SK-N-SH treated with all-trans-retinoic acid at 6 μM for 48 hours (cell line): ENCODE measurements at regions not wholly inside any gene's neighbourhood (a gene's known extent, or its start where the extent isn't known, plus 50 kb on each side); places are given as distances from the start of the nearest gene placed in this dataset.

Source experiments
- ATAC-seq: fragments of 200-7000 bp; cut with Tn5 transposase; 3 replicates; pipeline ENCODE4 v1.9.1; 2020; ENCODE audit warnings: mild to moderate bottlenecking, moderate library complexity
- ARNTL ChIP-seq: fragments of 450-650 bp; formaldehyde crosslinking; IDR thresholded peaks from 2 replicates; pipeline ENCODE4 v1.5.0; 2020; ENCODE audit warnings: low read depth, mild to moderate bottlenecking, moderate library complexity, borderline replicate concordance
- BACH2 ChIP-seq: fragments of 250-450 bp; sonication (Bioruptor Pico); IDR thresholded peaks from 2 replicates; pipeline ENCODE4 v1.9.0; 2021; ENCODE audit warnings: mild to moderate bottlenecking, borderline replicate concordance
- CSDC2 ChIP-seq: fragments of 250-450 bp; sonication (Bioruptor Pico); IDR thresholded peaks from 2 replicates; pipeline ENCODE4 v1.5.0; 2020; ENCODE audit warnings: mild to moderate bottlenecking, moderate library complexity
- ESRRG ChIP-seq: fragments of 250-450 bp; sonication (Bioruptor Pico); IDR thresholded peaks from 2 replicates; pipeline ENCODE4 v1.6.1; 2021; ENCODE audit warnings: mild to moderate bottlenecking
- GLIS3 ChIP-seq: fragments of 250-450 bp; sonication (Bioruptor Pico); IDR thresholded peaks from 2 replicates; pipeline ENCODE4 v1.5.0; 2020; ENCODE audit warnings: mild to moderate bottlenecking, moderate library complexity
- ISL1 ChIP-seq: fragments of 250-450 bp; sonication (Bioruptor Pico); IDR thresholded peaks from 2 replicates; pipeline ENCODE4 v2.1.2; 2022; ENCODE audit warnings: mild to moderate bottlenecking, moderate library complexity
- OSR1 ChIP-seq: fragments of 250-450 bp; sonication (Bioruptor Pico); IDR thresholded peaks from 2 replicates; pipeline ENCODE4 v1.8.0; 2022; ENCODE audit warnings: moderate library complexity, mild to moderate bottlenecking, inconsistent platforms
- PPARA ChIP-seq: fragments of 250-450 bp; sonication (Bioruptor Pico); IDR thresholded peaks from 2 replicates; pipeline ENCODE4 v1.5.0; 2020; ENCODE audit warnings: mild to moderate bottlenecking, borderline replicate concordance
- RARB ChIP-seq: fragments of 250-450 bp; sonication (Bioruptor Pico); IDR thresholded peaks from 2 replicates; pipeline ENCODE4 v1.8.0; 2021; ENCODE audit warnings: mild to moderate bottlenecking, moderate library complexity
- SNAI2 ChIP-seq: fragments of 250-450 bp; sonication (Bioruptor Pico); IDR thresholded peaks from 2 replicates; pipeline ENCODE4 v1.5.0; 2020; ENCODE audit warnings: mild to moderate bottlenecking, moderate library complexity
- TCF4 ChIP-seq: fragments of 250-450 bp; sonication (Bioruptor Pico); IDR thresholded peaks from 2 replicates; pipeline ENCODE4 v1.8.0; 2021; ENCODE audit warnings: mild to moderate bottlenecking, moderate library complexity, borderline replicate concordance
- TOX ChIP-seq: fragments of 250-450 bp; sonication (Bioruptor Pico); IDR thresholded peaks from 2 replicates; pipeline ENCODE4 v1.8.0; 2021; ENCODE audit warnings: mild to moderate bottlenecking, moderate library complexity, borderline replicate concordance
- ZC3H10 ChIP-seq: fragments of 250-450 bp; sonication (Bioruptor Pico); IDR thresholded peaks from 2 replicates; pipeline ENCODE4 v1.5.1; 2021; ENCODE audit warnings: mild to moderate bottlenecking, moderate library complexity
- ZFP3 ChIP-seq: fragments of 250-450 bp; sonication (Bioruptor Pico); IDR thresholded peaks from 2 replicates; pipeline ENCODE4 v1.5.0; 2020; ENCODE audit warnings: mild to moderate bottlenecking, moderate library complexity
- ZFP30 ChIP-seq: fragments of 450-650 bp; formaldehyde crosslinking; IDR thresholded peaks from 2 replicates; pipeline ENCODE4 v1.5.0; 2022; ENCODE audit warnings: mild to moderate bottlenecking, moderate library complexity
- ZNF565 ChIP-seq: fragments of 450-650 bp; formaldehyde crosslinking; conservative IDR thresholded peaks from 2 replicates; pipeline ENCODE4 v1.5.0; 2020; ENCODE audit warnings: low read depth, mild to moderate bottlenecking, moderate library complexity
- ZNF70 ChIP-seq: fragments of 450-650 bp; formaldehyde crosslinking; IDR thresholded peaks from 2 replicates; pipeline ENCODE4 v1.5.0; 2020; ENCODE audit warnings: mild to moderate bottlenecking, moderate library complexity
- ZNF8 ChIP-seq: fragments of 450-650 bp; formaldehyde crosslinking; IDR thresholded peaks from 2 replicates; pipeline ENCODE4 v1.5.0; 2020; ENCODE audit warnings: mild to moderate bottlenecking, moderate library complexity
- TF ChIP-seq, protein P1 (sequence below): fragments of 250-450 bp; sonication (Bioruptor Pico); IDR thresholded peaks from 2 replicates; pipeline ENCODE4 v1.5.1; 2020; ENCODE audit warnings: low read depth, mild to moderate bottlenecking, moderate library complexity
- TF ChIP-seq, protein P2 (sequence below): fragments of 250-450 bp; sonication (Bioruptor Pico); IDR thresholded peaks from 2 replicates; pipeline ENCODE4 v1.8.0; 2021; ENCODE audit warnings: low read depth, mild to moderate bottlenecking, moderate library complexity, borderline replicate concordance
- TF ChIP-seq, protein P3 (sequence below): fragments of 250-450 bp; sonication (Bioruptor Pico); IDR thresholded peaks from 2 replicates; pipeline ENCODE4 v1.8.0; 2020; ENCODE audit warnings: mild to moderate bottlenecking, moderate library complexity, borderline replicate concordance
- TF ChIP-seq, protein P4 (sequence below): fragments of 250-450 bp; sonication (Bioruptor Pico); IDR thresholded peaks from 2 replicates; pipeline ENCODE4 v1.5.0; 2020; ENCODE audit warnings: mild to moderate bottlenecking, moderate library complexity
- TF ChIP-seq, protein P5 (sequence below): fragments of 250-450 bp; sonication (Bioruptor Pico); IDR thresholded peaks from 2 replicates; pipeline ENCODE4 v1.5.1; 2021; ENCODE audit warnings: mild to moderate bottlenecking, moderate library complexity

DNA sequence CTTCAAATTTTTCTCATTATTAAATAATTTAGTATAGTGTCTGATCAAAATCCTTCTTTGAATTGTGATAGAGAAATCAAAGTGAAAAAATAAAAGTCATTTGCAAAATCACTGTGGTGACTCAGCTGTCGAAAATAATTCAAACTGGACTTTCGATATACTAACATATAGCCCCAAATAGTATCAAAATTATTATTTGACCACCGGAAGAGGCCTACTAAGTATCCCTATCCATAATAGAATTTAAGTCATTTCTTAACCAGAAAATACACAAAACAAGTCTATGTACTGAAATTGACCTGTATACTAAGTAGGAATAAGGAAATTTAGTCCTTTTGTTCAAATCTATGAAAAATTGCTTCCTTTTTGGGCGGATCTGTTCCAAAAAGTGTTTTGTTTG is 180.7 kb downstream of the MRPL39 start:
- TF ChIP-seq, protein P1, sequence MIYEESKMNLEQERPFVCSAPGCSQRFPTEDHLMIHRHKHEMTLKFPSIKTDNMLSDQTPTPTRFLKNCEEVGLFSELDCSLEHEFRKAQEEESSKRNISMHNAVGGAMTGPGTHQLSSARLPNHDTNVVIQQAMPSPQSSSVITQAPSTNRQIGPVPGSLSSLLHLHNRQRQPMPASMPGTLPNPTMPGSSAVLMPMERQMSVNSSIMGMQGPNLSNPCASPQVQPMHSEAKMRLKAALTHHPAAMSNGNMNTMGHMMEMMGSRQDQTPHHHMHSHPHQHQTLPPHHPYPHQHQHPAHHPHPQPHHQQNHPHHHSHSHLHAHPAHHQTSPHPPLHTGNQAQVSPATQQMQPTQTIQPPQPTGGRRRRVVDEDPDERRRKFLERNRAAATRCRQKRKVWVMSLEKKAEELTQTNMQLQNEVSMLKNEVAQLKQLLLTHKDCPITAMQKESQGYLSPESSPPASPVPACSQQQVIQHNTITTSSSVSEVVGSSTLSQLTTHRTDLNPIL (CRISPR knock-in tag): no peak
- TF ChIP-seq ZC3H10 (CRISPR knock-in tag) (no peak), SNAI2 (CRISPR knock-in tag) (no peak), BACH2 (no peak), TCF4 (CRISPR knock-in tag) (no peak), ISL1 (no peak), OSR1 (CRISPR knock-in tag) (no peak)
- TF ChIP-seq, protein P2, sequence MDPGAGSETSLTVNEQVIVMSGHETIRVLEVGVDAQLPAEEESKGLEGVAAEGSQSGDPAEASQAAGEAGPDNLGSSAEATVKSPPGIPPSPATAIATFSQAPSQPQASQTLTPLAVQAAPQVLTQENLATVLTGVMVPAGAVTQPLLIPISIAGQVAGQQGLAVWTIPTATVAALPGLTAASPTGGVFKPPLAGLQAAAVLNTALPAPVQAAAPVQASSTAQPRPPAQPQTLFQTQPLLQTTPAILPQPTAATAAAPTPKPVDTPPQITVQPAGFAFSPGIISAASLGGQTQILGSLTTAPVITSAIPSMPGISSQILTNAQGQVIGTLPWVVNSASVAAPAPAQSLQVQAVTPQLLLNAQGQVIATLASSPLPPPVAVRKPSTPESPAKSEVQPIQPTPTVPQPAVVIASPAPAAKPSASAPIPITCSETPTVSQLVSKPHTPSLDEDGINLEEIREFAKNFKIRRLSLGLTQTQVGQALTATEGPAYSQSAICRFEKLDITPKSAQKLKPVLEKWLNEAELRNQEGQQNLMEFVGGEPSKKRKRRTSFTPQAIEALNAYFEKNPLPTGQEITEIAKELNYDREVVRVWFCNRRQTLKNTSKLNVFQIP (CRISPR knock-in tag): no peak
- ATAC-seq: no peak

DNA sequence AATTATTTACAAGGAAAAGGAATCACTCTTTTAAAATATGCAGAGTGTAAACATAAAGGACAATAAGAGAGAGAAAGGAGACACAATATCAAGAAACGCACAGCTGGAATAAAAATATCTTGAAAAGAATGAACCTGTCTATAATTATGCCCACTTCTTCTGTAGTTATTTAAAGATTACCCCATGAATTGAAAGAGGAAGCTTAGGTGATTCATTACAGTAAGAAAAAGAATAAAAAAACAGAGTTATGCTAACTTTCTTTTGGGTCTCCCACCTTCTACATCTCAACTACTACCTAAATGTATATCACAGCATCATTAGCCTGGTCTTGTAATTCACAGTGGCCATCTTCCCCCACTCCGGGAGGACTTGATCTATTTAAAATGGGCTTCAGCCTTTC is 182.1 kb downstream of the MRPL39 start:
- TF ChIP-seq CSDC2 (CRISPR knock-in tag) (no peak), ZNF70 (no peak), RARB (CRISPR knock-in tag) (no peak), ZC3H10 (CRISPR knock-in tag) (no peak), GLIS3 (CRISPR knock-in tag) (no peak), TOX (CRISPR knock-in tag) (no peak)
- TF ChIP-seq, all 23 proteins: peak for 0
- ATAC-seq: no peak

DNA sequence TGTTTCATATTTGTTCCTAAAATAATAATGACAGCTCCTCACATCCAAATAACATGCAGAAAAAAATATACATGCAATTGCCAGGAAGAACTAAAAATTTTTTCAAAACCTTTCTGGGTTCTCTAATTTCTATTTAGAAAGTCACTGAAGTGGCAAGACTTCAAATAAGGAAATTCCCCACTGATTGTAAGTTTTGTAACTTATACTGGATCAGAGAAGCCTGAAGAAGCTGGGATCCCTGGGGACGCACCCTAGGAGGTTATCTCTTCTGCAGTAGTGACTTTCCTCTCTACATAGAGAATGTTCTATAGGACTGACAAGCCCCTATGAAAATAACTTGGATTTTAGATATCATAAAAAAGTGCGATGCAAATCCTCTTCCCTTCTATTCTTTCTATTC is 182.6 kb downstream of the MRPL39 start:
- ATAC-seq: no peak
- TF ChIP-seq ARNTL (CRISPR knock-in tag) (no peak), ISL1 (no peak), TCF4 (CRISPR knock-in tag) (no peak), ZNF565 (CRISPR knock-in tag) (no peak), BACH2 (no peak), ZFP3 (CRISPR knock-in tag) (no peak), TOX (CRISPR knock-in tag) (no peak), ZNF70 (no peak), ZFP30 (CRISPR knock-in tag) (no peak), RARB (CRISPR knock-in tag) (no peak), GLIS3 (CRISPR knock-in tag) (no peak), ESRRG (CRISPR knock-in tag) (no peak), ZNF8 (CRISPR knock-in tag) (no peak), CSDC2 (CRISPR knock-in tag) (no peak)
- TF ChIP-seq, all 23 proteins: peak for 0

DNA sequence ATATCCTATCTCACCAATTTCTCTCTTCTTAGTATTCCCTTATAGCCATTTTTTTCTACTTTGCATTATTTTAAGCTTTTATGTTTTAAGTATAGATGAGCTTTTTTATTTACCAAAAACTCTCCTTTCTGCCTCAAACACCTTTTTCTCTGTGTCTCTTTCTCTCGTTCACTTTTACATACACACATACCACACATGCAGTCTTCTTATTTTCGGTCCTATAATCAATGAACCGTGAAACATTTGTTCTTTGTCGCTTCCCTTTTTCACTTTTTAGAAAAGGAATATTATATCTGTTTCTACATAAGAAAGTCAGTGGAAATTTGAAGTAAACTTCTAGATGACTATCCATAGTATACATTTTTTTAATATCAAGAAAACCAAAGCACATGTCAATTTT is 183.2 kb downstream of the MRPL39 start:
- no peak for ATAC-seq
- TF ChIP-seq ISL1 (no peak), ZC3H10 (CRISPR knock-in tag) (no peak), GLIS3 (CRISPR knock-in tag) (no peak), CSDC2 (CRISPR knock-in tag) (no peak), ZNF565 (CRISPR knock-in tag) (no peak), PPARA (CRISPR knock-in tag) (no peak), ZFP30 (CRISPR knock-in tag) (no peak), OSR1 (CRISPR knock-in tag) (no peak), ZFP3 (CRISPR knock-in tag) (no peak), SNAI2 (CRISPR knock-in tag) (no peak), TCF4 (CRISPR knock-in tag) (no peak), BACH2 (no peak), ZNF70 (no peak), ESRRG (CRISPR knock-in tag) (no peak), ZNF8 (CRISPR knock-in tag) (no peak)
- TF ChIP-seq, protein P3, sequence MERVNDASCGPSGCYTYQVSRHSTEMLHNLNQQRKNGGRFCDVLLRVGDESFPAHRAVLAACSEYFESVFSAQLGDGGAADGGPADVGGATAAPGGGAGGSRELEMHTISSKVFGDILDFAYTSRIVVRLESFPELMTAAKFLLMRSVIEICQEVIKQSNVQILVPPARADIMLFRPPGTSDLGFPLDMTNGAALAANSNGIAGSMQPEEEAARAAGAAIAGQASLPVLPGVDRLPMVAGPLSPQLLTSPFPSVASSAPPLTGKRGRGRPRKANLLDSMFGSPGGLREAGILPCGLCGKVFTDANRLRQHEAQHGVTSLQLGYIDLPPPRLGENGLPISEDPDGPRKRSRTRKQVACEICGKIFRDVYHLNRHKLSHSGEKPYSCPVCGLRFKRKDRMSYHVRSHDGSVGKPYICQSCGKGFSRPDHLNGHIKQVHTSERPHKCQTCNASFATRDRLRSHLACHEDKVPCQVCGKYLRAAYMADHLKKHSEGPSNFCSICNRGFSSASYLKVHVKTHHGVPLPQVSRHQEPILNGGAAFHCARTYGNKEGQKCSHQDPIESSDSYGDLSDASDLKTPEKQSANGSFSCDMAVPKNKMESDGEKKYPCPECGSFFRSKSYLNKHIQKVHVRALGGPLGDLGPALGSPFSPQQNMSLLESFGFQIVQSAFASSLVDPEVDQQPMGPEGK (CRISPR knock-in tag): no peak
- TF ChIP-seq, protein P4, sequence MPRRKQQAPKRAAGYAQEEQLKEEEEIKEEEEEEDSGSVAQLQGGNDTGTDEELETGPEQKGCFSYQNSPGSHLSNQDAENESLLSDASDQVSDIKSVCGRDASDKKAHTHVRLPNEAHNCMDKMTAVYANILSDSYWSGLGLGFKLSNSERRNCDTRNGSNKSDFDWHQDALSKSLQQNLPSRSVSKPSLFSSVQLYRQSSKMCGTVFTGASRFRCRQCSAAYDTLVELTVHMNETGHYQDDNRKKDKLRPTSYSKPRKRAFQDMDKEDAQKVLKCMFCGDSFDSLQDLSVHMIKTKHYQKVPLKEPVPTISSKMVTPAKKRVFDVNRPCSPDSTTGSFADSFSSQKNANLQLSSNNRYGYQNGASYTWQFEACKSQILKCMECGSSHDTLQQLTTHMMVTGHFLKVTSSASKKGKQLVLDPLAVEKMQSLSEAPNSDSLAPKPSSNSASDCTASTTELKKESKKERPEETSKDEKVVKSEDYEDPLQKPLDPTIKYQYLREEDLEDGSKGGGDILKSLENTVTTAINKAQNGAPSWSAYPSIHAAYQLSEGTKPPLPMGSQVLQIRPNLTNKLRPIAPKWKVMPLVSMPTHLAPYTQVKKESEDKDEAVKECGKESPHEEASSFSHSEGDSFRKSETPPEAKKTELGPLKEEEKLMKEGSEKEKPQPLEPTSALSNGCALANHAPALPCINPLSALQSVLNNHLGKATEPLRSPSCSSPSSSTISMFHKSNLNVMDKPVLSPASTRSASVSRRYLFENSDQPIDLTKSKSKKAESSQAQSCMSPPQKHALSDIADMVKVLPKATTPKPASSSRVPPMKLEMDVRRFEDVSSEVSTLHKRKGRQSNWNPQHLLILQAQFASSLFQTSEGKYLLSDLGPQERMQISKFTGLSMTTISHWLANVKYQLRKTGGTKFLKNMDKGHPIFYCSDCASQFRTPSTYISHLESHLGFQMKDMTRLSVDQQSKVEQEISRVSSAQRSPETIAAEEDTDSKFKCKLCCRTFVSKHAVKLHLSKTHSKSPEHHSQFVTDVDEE (CRISPR knock-in tag): no peak
- TF ChIP-seq, protein P1 (CRISPR knock-in tag): no peak
- TF ChIP-seq, protein P5, sequence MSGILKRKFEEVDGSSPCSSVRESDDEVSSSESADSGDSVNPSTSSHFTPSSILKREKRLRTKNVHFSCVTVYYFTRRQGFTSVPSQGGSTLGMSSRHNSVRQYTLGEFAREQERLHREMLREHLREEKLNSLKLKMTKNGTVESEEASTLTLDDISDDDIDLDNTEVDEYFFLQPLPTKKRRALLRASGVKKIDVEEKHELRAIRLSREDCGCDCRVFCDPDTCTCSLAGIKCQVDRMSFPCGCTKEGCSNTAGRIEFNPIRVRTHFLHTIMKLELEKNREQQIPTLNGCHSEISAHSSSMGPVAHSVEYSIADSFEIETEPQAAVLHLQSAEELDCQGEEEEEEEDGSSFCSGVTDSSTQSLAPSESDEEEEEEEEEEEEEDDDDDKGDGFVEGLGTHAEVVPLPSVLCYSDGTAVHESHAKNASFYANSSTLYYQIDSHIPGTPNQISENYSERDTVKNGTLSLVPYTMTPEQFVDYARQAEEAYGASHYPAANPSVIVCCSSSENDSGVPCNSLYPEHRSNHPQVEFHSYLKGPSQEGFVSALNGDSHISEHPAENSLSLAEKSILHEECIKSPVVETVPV (CRISPR knock-in tag): no peak
- TF ChIP-seq, protein P2 (CRISPR knock-in tag): no peak
- TF ChIP-seq, all 23 proteins: peak for 0
